B cell (primary cell): ENCODE measurements at regions not wholly inside any gene's neighbourhood (a gene's known extent, or its start where the extent isn't known, plus 50 kb on each side); places are given as distances from the start of the nearest gene placed in this dataset.

ENCODE experiments used
- ATAC-seq: fragments of 200-7000 bp; cut with Tn5 transposase; one replicate; pipeline ENCODE4 v1.10.0; 2021; ENCODE audit warnings: low read depth, mild to moderate bottlenecking, moderate number of reproducible peaks, moderate library complexity
- CTCF ChIA-PET: fragments of 350-600 bp; sonication (Branson Sonifier 250); formaldehyde crosslinking; loops from one replicate; lab custom pipeline; 2021; ENCODE audit warnings: antibody characterized with exemption, inconsistent platforms; lab: Charles Lee
- POLR2A ChIA-PET: fragments of 350-600 bp; sonication (Branson Sonifier 250); formaldehyde crosslinking; loops from one replicate; lab custom pipeline; 2021; ENCODE audit warnings: antibody characterized with exemption; lab: Charles Lee
- DNase-seq: peaks from one replicate; pipeline ENCODE4 v3.0.0; 2013
- H2AFZ ChIP-seq: 2 replicates; pipeline ENCODE4 v1.6.1; 2012; ENCODE audit warnings: mild to moderate bottlenecking, low read depth, low read length; ENCODE audit not compliant: insufficient read depth, poor library complexity, severe bottlenecking
- H3K27ac ChIP-seq, 2 donors: 1 replicate in 1 of 2; 2 replicates in 1 of 2; pipeline ENCODE4 v1.5.1; 2012 to 2013; ENCODE audit warnings: low read length in 2 of 2, mild to moderate bottlenecking in 2 of 2, moderate library complexity in 1 of 2
- H3K27me3 ChIP-seq, 4 experiments: fragments of 200-600 bp in 1 of 4; sonication (generic) in 1 of 4; replicated peaks in 1 of 4; 1 replicate in 2 of 4; 2 replicates in 2 of 4; pipeline versions ENCODE4 v1.6.1 to v1.7.0; 2013 to 2016; ENCODE audit warnings: low read length in 3 of 4, mild to moderate bottlenecking in 2 of 4, mixed read lengths in 1 of 4, moderate library complexity in 1 of 4; ENCODE audit not compliant: insufficient read depth in 4 of 4, control insufficient read depth in 3 of 4; ENCODE audit errors: control extremely low read depth in 1 of 4
- H3K36me3 ChIP-seq, 2 experiments: replicated peaks in 1 of 2; 1 replicate in 1 of 2; 2 replicates in 1 of 2; pipeline versions ENCODE4 v1.6.1 to v1.7.1; 2013; ENCODE audit warnings: low read length in 1 of 2; ENCODE audit not compliant: insufficient read depth in 2 of 2, control insufficient read depth in 1 of 2; ENCODE audit errors: control extremely low read depth in 1 of 2, extremely low read depth in 1 of 2
- H3K4me1 ChIP-seq, 2 donors: fragments of 200-600 bp in 1 of 2; sonication (generic) in 1 of 2; 1 replicate in 1 of 2; 2 replicates in 1 of 2; pipeline versions ENCODE4 v1.5.1 to v1.6.1; 2013 to 2017; ENCODE audit warnings: low read length in 2 of 2; ENCODE audit not compliant: control insufficient read depth in 2 of 2, insufficient read depth in 2 of 2
- H3K4me2 ChIP-seq: replicated peaks from 2 replicates; pipeline ENCODE3; 2012; ENCODE audit warnings: mild to moderate bottlenecking, low read depth, low read length; ENCODE audit not compliant: poor library complexity, severe bottlenecking
- H3K4me3 ChIP-seq, 5 experiments: fragments of 200-600 bp in 1 of 5; sonication (generic) in 1 of 5; 1 replicate in 3 of 5; 2 replicates in 2 of 5; pipeline versions ENCODE4 v1.5.1 to v1.7.0; 2011 to 2016; ENCODE audit warnings: low read length in 4 of 5, mild to moderate bottlenecking in 4 of 5, low read depth in 2 of 5, control low read depth in 1 of 5, moderate library complexity in 1 of 5; ENCODE audit not compliant: insufficient read depth in 1 of 5; ENCODE audit errors: control extremely low read depth in 1 of 5, extremely low read depth in 1 of 5
- H3K79me2 ChIP-seq: fragments of 200-600 bp; sonication (generic); one replicate; pipeline ENCODE4 v1.6.0; 2016; ENCODE audit warnings: low read length; ENCODE audit not compliant: control insufficient read depth, insufficient read depth
- H3K9ac ChIP-seq: fragments of 200-600 bp; sonication (generic); 2 replicates; pipeline ENCODE4 v1.6.1; 2017; ENCODE audit warnings: mild to moderate bottlenecking, low read length, moderate library complexity
- H3K9me3 ChIP-seq, 3 donors: one replicate each; pipeline versions ENCODE4 v1.6.1 to v1.7.1; 2013; ENCODE audit warnings: low read length in 2 of 3; ENCODE audit not compliant: control insufficient read depth in 2 of 3, insufficient read depth in 1 of 3; ENCODE audit errors: control extremely low read depth in 1 of 3
- H4K20me1 ChIP-seq: 2 replicates; pipeline ENCODE4 v1.6.0; 2012; ENCODE audit warnings: mild to moderate bottlenecking, low read length; ENCODE audit not compliant: insufficient read depth, control insufficient read depth, poor library complexity, severe bottlenecking
- H3K27ac Mint-ChIP-seq: one replicate; pipeline ENCODE4 v1.8.0; 2021; ENCODE audit warnings: mixed read lengths
- H3K27me3 Mint-ChIP-seq: one replicate; pipeline ENCODE4 v1.8.0; 2021; ENCODE audit warnings: mixed read lengths
- H3K4me1 Mint-ChIP-seq: one replicate; pipeline ENCODE4 v1.8.0; 2021; ENCODE audit warnings: mixed read lengths
- H3K4me3 Mint-ChIP-seq: one replicate; pipeline ENCODE4 v1.8.0; 2021; ENCODE audit warnings: mixed read lengths
- H3K9me3 Mint-ChIP-seq: one replicate; pipeline ENCODE4 v1.8.0; 2022; ENCODE audit warnings: mixed read lengths; ENCODE audit not compliant: insufficient read depth
- EZH2 ChIP-seq: IDR thresholded peaks from 2 replicates; pipeline ENCODE4 v1.6.1; 2012; ENCODE audit warnings: borderline replicate concordance, low read depth, mild to moderate bottlenecking, moderate library complexity, low read length; ENCODE audit not compliant: insufficient read depth, poor library complexity, severe bottlenecking
- WGBS: methylation state at CpG from one replicate; pipeline ENCODE4 v1.1.5; 2013; ENCODE audit warnings: missing lambda C conversion rate; ENCODE audit not compliant: insufficient coverage; 5-methylcytosine and 5-hydroxymethylcytosine counted together
- intact Hi-C: fragments of 100-400 bp; cut with micrococcal nuclease; formaldehyde crosslinking; loops from one replicate; pipeline ENCODE4 v1.10.0; 2022
- TF ChIP-seq, protein P1 (sequence below): fragments of 200-600 bp; IDR thresholded peaks from one replicate; pipeline ENCODE4 v1.8.0; 2022; ENCODE audit warnings: antibody characterized with exemption, mild to moderate bottlenecking

DNA sequence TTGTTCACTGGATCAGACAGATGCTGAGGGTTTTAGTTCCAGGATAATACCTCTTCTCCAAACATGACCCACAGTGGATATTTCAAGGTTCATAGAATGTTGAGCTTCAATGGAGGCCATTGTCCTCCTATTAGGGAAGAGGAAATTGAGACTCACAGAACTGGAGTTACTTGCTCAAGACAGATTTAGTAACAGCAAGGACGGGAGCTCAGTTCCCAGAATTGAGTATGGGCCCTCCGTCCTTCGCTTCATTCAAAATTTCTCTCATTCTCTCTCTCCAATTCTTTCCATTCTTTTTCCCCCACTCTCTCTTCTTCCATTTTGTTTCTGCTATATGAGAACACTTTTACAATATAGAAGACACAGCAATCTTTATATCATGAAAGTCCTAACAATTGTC lies 94.0 kb downstream of the DNAJB9 start:
- 89% methylated on average over 3 of the region's 3 CpGs for WGBS
- intact Hi-C loops: no loop called here
- Histone ChIP-seq H3K79me2 (no peaks in the 10 kb centered on the region), H3K4me3 (no peak overlapping the region), H3K9ac (no peak overlapping the region), H3K4me1 (no peaks in the 10 kb centered on the region), H3K36me3 (no peaks in the 10 kb centered on the region), H4K20me1 (no peaks in the 10 kb centered on the region), H3K27me3 (peaks cover 0 to 3% (median 0%) of the 10 kb centered on the region in 4 experiments), H3K27ac (no peak overlapping the region), H3K9me3 (no peaks in the 10 kb centered on the region), H3K4me2 (no peak overlapping the region), H2AFZ (no peak overlapping the region)
- TF ChIP-seq, protein P1, sequence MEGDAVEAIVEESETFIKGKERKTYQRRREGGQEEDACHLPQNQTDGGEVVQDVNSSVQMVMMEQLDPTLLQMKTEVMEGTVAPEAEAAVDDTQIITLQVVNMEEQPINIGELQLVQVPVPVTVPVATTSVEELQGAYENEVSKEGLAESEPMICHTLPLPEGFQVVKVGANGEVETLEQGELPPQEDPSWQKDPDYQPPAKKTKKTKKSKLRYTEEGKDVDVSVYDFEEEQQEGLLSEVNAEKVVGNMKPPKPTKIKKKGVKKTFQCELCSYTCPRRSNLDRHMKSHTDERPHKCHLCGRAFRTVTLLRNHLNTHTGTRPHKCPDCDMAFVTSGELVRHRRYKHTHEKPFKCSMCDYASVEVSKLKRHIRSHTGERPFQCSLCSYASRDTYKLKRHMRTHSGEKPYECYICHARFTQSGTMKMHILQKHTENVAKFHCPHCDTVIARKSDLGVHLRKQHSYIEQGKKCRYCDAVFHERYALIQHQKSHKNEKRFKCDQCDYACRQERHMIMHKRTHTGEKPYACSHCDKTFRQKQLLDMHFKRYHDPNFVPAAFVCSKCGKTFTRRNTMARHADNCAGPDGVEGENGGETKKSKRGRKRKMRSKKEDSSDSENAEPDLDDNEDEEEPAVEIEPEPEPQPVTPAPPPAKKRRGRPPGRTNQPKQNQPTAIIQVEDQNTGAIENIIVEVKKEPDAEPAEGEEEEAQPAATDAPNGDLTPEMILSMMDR: no peak
- TF ChIP-seq EZH2: no peak
- H3K27me3 Mint-ChIP-seq: peaks cover 14% of the 10 kb centered on the region
- ATAC-seq (no peak), DNase-seq (no peak)
- ChIA-PET POLR2A (no interaction called here), CTCF (no interaction called here)
- no peak overlapping the region for H3K4me3 Mint-ChIP-seq
- H3K27ac Mint-ChIP-seq: no peak overlapping the region
- no peaks in the 10 kb centered on the region for H3K9me3 Mint-ChIP-seq
- H3K4me1 Mint-ChIP-seq: no peaks in the 10 kb centered on the region

DNA sequence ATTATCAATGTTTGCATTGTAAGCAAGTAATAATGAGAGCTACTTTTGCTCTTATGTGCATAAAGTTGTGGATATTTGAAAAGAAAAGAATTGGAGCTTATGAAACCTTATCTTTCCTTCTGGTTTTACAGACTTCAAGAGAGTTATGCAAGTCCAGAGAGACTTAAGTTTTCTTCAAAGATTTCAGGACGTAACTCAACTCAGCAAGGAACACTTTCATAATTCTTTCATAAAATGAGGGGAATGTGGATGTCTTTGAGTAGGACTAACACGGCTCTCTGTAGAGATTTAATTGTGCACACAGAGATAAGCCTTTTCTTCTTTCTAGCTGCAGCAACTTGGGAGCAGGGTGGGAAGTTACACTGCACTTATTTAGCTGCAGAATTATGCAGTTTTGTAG lies 97.5 kb downstream of the DNAJB9 start:
- TF ChIP-seq, protein P1: no peak
- no peak for TF ChIP-seq EZH2
- Histone ChIP-seq H3K36me3 (no peaks in the 10 kb centered on the region), H3K79me2 (no peaks in the 10 kb centered on the region), H3K27ac (no peak overlapping the region), H3K9ac (no peak overlapping the region), H3K9me3 (no peaks in the 10 kb centered on the region), H3K27me3 (peaks cover 0 to 3% (median 0%) of the 10 kb centered on the region in 4 experiments), H2AFZ (no peak overlapping the region), H4K20me1 (no peaks in the 10 kb centered on the region), H3K4me2 (no peak overlapping the region), H3K4me3 (no peak overlapping the region), H3K4me1 (no peaks in the 10 kb centered on the region)
- DNase-seq (no peak), ATAC-seq (no peak)
- CTCF ChIA-PET: no interaction called here
- Mint-ChIP-seq H3K27ac (no peak overlapping the region), H3K4me1 (no peaks in the 10 kb centered on the region), H3K4me3 (no peak overlapping the region), H3K9me3 (peaks cover 2% of the 10 kb centered on the region), H3K27me3 (peaks cover 17% of the 10 kb centered on the region)
- WGBS: no CpG with 5 or more reads among the region's 2 CpGs
- intact Hi-C loops: no loop called here
- POLR2A ChIA-PET: no interaction called here
